Sigmoid colon (tissue), 6 donors: ENCODE measurements at regions not wholly inside any gene's neighbourhood (a gene's known extent, or its start where the extent isn't known, plus 50 kb on each side); places are given as distances from the start of the nearest gene placed in this dataset.

Source experiments
- DNase-seq: peaks from one replicate; pipeline ENCODE4 v3.0.0-alpha.2; 2019
- H3K27ac ChIP-seq, 4 donors: fragments of 200-600 bp; sonication (generic); one replicate each; pipeline ENCODE4 v1.5.1; 2016 to 2019; ENCODE audit warnings: mild to moderate bottlenecking in 1 of 4
- H3K27me3 ChIP-seq, 3 donors: fragments of 200-600 bp; sonication (generic); one replicate each; pipeline ENCODE4 v1.5.1; 2019; ENCODE audit warnings: mild to moderate bottlenecking in 1 of 3
- H3K36me3 ChIP-seq, 4 donors: fragments of 200-600 bp; sonication (generic); one replicate each; pipeline ENCODE4 v1.5.1; 2016 to 2019
- H3K4me1 ChIP-seq, 4 donors: fragments of 200-600 bp; sonication (generic); one replicate each; pipeline ENCODE4 v1.5.1; 2017 to 2019
- H3K4me3 ChIP-seq, 4 donors: fragments of 200-600 bp; sonication (generic); one replicate each; pipeline ENCODE4 v1.5.1; 2017 to 2019; ENCODE audit warnings: mild to moderate bottlenecking in 2 of 4, moderate library complexity in 1 of 4
- H3K9me3 ChIP-seq, 4 donors: fragments of 200-600 bp in 3 of 4; sonication (generic) in 3 of 4; one replicate each; pipeline versions ENCODE4 v1.5.1 to v1.6.1; 2013 to 2019
- EP300 ChIP-seq, 4 donors: sonication (generic); formaldehyde crosslinking; IDR thresholded peaks; one replicate each; pipeline ENCODE4 v1.6.1; 2017; ENCODE audit warnings: antibody characterized with exemption in 4 of 4
- POLR2A ChIP-seq, 2 donors: fragments of 450-650 bp; IDR thresholded peaks; one replicate each; pipeline ENCODE4 v1.6.1; 2016; ENCODE audit warnings: antibody characterized with exemption in 2 of 2, mild to moderate bottlenecking in 2 of 2, moderate library complexity in 2 of 2
- POLR2AphosphoS5 ChIP-seq, 4 donors: sonication (generic); formaldehyde crosslinking; IDR thresholded peaks; one replicate each; pipeline ENCODE4 v1.6.1; 2017; ENCODE audit warnings: antibody characterized with exemption in 4 of 4
- WGBS, 2 donors: extraction: QIAGEN DNeasy Blood & Tissue Kit; methylation state at CpG; one replicate each; pipeline ENCODE4 v1.1.7; 2013; 5-methylcytosine and 5-hydroxymethylcytosine counted together
- intact Hi-C: fragments of 100-400 bp; cut with DNase I; formaldehyde crosslinking; loops from one replicate; pipeline ENCODE4 v1.15.1; 2023
- TF ChIP-seq, protein P1 (sequence below), 4 experiments: fragments of 450-650 bp in 3 of 4; fragments of 200-600 bp in 1 of 4; IDR thresholded peaks; one replicate each; pipeline ENCODE4 v1.5.1; 2016 to 2019; ENCODE audit warnings: antibody characterized with exemption in 4 of 4, mild to moderate bottlenecking in 3 of 4, moderate library complexity in 2 of 4
- donor health status: healthy with polysubstance abuse.
- donor health status: healthy.

DNA sequence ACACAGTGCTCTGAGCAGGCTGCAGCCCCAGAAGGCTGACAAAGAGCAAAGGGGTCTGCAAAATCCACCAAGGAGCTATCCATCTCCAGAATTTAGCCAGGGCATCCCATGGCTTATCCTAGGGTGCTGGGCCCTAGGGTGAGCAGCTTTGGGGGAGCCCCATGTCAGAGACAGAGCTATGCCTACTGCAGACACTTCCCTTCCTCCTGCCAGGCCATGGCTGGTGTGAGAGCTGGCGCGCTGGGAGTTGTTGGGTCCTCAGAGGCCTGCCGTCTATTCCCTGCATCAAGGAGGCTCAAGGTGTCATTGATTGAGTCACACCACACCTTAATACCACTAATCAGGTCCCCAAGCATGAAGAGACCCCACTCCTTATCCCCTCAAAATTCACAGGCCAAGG, 85.3 kb upstream of the TP53I11 start:
- Histone ChIP-seq H3K4me1 (no peaks in the 10 kb centered on the region), H3K9me3 (peaks cover 2 to 9% (median 7%) of the 10 kb centered on the region in 4 donors), H3K27me3 (no peaks in the 10 kb centered on the region), H3K27ac (no peak overlapping the region), H3K4me3 (no peak overlapping the region), H3K36me3 (no peaks in the 10 kb centered on the region)
- 96% methylated on average over 3 of the region's 3 CpGs for WGBS, 2 donors
- intact Hi-C loops = no loop called here
- TF ChIP-seq POLR2AphosphoS5 (IDR thresholded peaks at IDR 0.05) (no peak), EP300 (IDR thresholded peaks at IDR 0.05) (no peak), POLR2A (IDR thresholded peaks at IDR 0.05) (no peak)
- TF ChIP-seq, protein P1, sequence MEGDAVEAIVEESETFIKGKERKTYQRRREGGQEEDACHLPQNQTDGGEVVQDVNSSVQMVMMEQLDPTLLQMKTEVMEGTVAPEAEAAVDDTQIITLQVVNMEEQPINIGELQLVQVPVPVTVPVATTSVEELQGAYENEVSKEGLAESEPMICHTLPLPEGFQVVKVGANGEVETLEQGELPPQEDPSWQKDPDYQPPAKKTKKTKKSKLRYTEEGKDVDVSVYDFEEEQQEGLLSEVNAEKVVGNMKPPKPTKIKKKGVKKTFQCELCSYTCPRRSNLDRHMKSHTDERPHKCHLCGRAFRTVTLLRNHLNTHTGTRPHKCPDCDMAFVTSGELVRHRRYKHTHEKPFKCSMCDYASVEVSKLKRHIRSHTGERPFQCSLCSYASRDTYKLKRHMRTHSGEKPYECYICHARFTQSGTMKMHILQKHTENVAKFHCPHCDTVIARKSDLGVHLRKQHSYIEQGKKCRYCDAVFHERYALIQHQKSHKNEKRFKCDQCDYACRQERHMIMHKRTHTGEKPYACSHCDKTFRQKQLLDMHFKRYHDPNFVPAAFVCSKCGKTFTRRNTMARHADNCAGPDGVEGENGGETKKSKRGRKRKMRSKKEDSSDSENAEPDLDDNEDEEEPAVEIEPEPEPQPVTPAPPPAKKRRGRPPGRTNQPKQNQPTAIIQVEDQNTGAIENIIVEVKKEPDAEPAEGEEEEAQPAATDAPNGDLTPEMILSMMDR (IDR thresholded peaks at IDR 0.05) = no peak
- DNase-seq = no peak

DNA sequence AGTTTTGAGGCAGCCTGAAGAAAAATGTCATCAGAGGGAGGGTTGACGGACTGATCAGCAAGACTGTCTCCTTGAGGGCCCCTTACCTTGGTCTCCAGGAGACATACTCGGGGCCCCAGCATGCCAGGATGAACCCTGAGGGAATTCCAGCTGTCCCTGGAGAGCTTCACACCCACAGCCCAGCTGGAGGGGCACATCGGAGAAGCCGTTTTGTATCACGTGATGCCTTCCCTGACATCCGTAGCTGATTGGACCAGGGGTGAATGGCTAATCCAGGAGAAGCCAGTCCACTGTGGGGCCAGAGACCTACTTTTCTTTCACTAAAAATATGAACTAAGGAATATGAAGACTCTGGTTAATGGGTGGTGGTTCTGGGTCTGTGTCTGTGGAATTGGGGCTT, 86.0 kb upstream of the TP53I11 start:
- intact Hi-C loops = no loop called here
- 77 to 87% methylated on average over 6 of the region's 6 CpGs for WGBS, 2 donors

DNA sequence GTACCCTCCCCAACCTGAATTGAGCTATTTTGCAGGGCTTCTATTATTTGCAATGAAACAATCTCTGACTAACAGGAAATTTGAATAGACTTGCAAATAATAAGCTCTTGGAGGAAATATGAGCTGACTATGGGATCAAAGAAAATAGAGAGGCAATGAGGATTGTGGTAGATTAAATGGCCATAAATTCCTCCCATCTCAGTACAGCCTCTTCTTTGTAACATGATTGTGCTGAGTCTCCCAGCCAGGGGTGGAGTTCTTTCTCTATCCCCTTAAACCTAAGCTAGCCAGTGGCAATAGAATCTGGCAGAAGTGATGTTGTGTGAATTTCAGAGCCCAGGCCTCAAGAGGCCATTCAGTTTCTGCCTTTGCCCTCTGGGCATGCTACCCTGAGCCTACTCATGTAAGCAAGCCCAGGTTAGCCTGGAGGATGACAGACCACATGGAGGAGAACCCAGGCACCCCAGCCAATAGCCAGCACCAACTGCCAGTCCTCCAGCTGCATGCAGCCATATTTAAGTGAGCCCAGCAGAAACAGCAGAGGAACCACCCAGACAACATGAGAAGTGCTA, 86.8 kb upstream of the TP53I11 start:
- TF ChIP-seq, protein P1 (IDR thresholded peaks at IDR 0.05) = no peak
- TF ChIP-seq POLR2A (IDR thresholded peaks at IDR 0.05) (no peak), POLR2AphosphoS5 (IDR thresholded peaks at IDR 0.05) (no peak), EP300 (IDR thresholded peaks at IDR 0.05) (no peak)
- Histone ChIP-seq H3K9me3 (peaks cover 2 to 9% (median 7%) of the 10 kb centered on the region in 4 donors), H3K4me3 (no peak overlapping the region), H3K36me3 (no peaks in the 10 kb centered on the region), H3K27ac (no peak overlapping the region), H3K27me3 (no peaks in the 10 kb centered on the region), H3K4me1 (no peaks in the 10 kb centered on the region)
- DNase-seq = no peak
- intact Hi-C loops = no loop called here

More for the DNA sequence above, 86.0 kb upstream of the TP53I11 start:
- Histone ChIP-seq H3K9me3 (peaks cover 2 to 9% (median 7%) of the 10 kb centered on the region in 4 donors), H3K4me3 (no peak overlapping the region), H3K27ac (no peak overlapping the region), H3K4me1 (no peaks in the 10 kb centered on the region), H3K27me3 (no peaks in the 10 kb centered on the region), H3K36me3 (no peaks in the 10 kb centered on the region)
- TF ChIP-seq EP300 (IDR thresholded peaks at IDR 0.05) = no peak
- TF ChIP-seq POLR2AphosphoS5 (IDR thresholded peaks at IDR 0.05) = no peak
- TF ChIP-seq, protein P1 (IDR thresholded peaks at IDR 0.05) = no peak
- no peak for TF ChIP-seq POLR2A (IDR thresholded peaks at IDR 0.05)
- DNase-seq = no peak

DNA sequence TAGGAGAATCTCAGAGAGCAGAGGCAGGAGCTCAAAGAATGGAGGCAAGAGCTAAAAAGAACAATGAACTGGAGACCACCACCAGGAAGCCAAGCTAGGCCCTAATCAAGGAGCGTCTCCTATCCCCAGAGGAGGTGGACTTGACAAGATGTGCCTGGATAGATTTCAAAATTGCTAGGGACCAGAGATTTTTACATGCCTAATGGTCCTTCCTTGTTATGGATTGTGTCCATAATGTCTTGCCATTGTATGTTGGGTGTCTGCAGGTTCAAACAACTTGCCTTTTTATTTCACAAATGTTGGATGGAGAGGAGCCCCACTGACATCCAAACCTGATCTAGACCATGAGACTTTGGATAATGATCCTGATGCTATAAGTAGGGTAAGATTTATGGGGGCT, 88.2 kb upstream of the TP53I11 start:
- whole genome bisulfite sequencing, 2 donors = 86 to 95% methylated on average over 1 of the region's 1 CpG

More for the DNA sequence above, 88.2 kb upstream of the TP53I11 start:
- no peaks in the 10 kb centered on the region for H3K36me3 ChIP-seq
- H3K27ac ChIP-seq = no peak overlapping the region
- peaks cover 0 to 4% (median 0%) of the 10 kb centered on the region in 4 donors for H3K4me1 ChIP-seq
- H3K27me3 ChIP-seq = no peaks in the 10 kb centered on the region
- no peak overlapping the region for H3K4me3 ChIP-seq
- peaks cover 2 to 9% (median 7%) of the 10 kb centered on the region in 4 donors for H3K9me3 ChIP-seq
- TF ChIP-seq, protein P1 (IDR thresholded peaks at IDR 0.05) = no peak
- TF ChIP-seq POLR2A (IDR thresholded peaks at IDR 0.05) = no peak
- TF ChIP-seq POLR2AphosphoS5 (IDR thresholded peaks at IDR 0.05) = no peak
- no peak for TF ChIP-seq EP300 (IDR thresholded peaks at IDR 0.05)
- intact Hi-C loops = no loop called here
- no peak for DNase-seq
